Neuron (in vitro differentiated cells): ENCODE measurements at regions not wholly inside any gene's neighbourhood (a gene's known extent, or its start where the extent isn't known, plus 50 kb on each side); places are given as distances from the start of the nearest gene placed in this dataset.

Experiments used
- H2AFZ ChIP-seq: one replicate; pipeline ENCODE4 v1.6.1; 2013; ENCODE audit warnings: low read depth, mild to moderate bottlenecking, inconsistent platforms, low read length, moderate library complexity
- H3K27me3 ChIP-seq: one replicate; pipeline ENCODE4 v1.6.1; 2013; ENCODE audit warnings: low read length; ENCODE audit not compliant: insufficient read depth
- H3K36me3 ChIP-seq: one replicate; pipeline ENCODE4 v1.6.1; 2013; ENCODE audit warnings: low read length; ENCODE audit not compliant: insufficient read depth
- H3K4me1 ChIP-seq: one replicate; pipeline ENCODE4 v1.6.1; 2013; ENCODE audit warnings: low read length; ENCODE audit not compliant: insufficient read depth
- H3K4me3 ChIP-seq: 2 replicates; pipeline ENCODE4 v1.5.1; 2013; ENCODE audit warnings: mild to moderate bottlenecking, low read length, moderate library complexity
- H3K9me3 ChIP-seq: one replicate; pipeline ENCODE4 v1.6.1; 2013; ENCODE audit warnings: low read length

- no peak overlapping the region for H2AFZ ChIP-seq
- H3K36me3 ChIP-seq: no peaks in the 10 kb centered on the region
- H3K4me3 ChIP-seq: no peak overlapping the region
- no peaks in the 10 kb centered on the region for H3K9me3 ChIP-seq
- H3K4me1 ChIP-seq: no peaks in the 10 kb centered on the region
- H3K27me3 ChIP-seq: no peaks in the 10 kb centered on the region
Measured at GRCh38 chr6:81215092-81215432, 537.4 kb downstream of the TENT5A start.

GRCh38 chr6:81214414-81215091 lies 537.9 kb downstream of the TENT5A start:
- Histone ChIP-seq H3K4me1 (no peaks in the 10 kb centered on the region), H3K36me3 (no peaks in the 10 kb centered on the region), H3K27me3 (no peaks in the 10 kb centered on the region), H3K9me3 (no peaks in the 10 kb centered on the region), H3K4me3 (no peak overlapping the region), H2AFZ (no peak overlapping the region)

GRCh38 chr6:81204731-81205130 lies 547.8 kb downstream of the TENT5A start:
- no peaks in the 10 kb centered on the region for H3K4me1 ChIP-seq
- no peaks in the 10 kb centered on the region for H3K9me3 ChIP-seq
- H2AFZ ChIP-seq: no peak overlapping the region
- no peak overlapping the region for H3K4me3 ChIP-seq
- no peaks in the 10 kb centered on the region for H3K36me3 ChIP-seq
- no peaks in the 10 kb centered on the region for H3K27me3 ChIP-seq

GRCh38 chr6:81194374-81194773 lies 558.1 kb downstream of the TENT5A start:
- no peaks in the 10 kb centered on the region for H3K4me1 ChIP-seq
- no peaks in the 10 kb centered on the region for H3K27me3 ChIP-seq
- H3K36me3 ChIP-seq: no peaks in the 10 kb centered on the region
- no peak overlapping the region for H3K4me3 ChIP-seq
- no peaks in the 10 kb centered on the region for H3K9me3 ChIP-seq
- no peak overlapping the region for H2AFZ ChIP-seq

- peaks cover 3% of the 10 kb centered on the region for H3K4me1 ChIP-seq
- H2AFZ ChIP-seq: no peak overlapping the region
- no peaks in the 10 kb centered on the region for H3K27me3 ChIP-seq
- H3K4me3 ChIP-seq: no peak overlapping the region
- H3K9me3 ChIP-seq: no peaks in the 10 kb centered on the region
- no peaks in the 10 kb centered on the region for H3K36me3 ChIP-seq
Measured at GRCh38 chr6:81172056-81172740, 580.3 kb downstream of the TENT5A start.

GRCh38 chr6:81169166-81169565 lies 583.3 kb downstream of the TENT5A start:
- H3K4me3 ChIP-seq: no peak overlapping the region
- H2AFZ ChIP-seq: no peak overlapping the region
- H3K4me1 ChIP-seq: peaks cover 3% of the 10 kb centered on the region
- H3K36me3 ChIP-seq: no peaks in the 10 kb centered on the region
- no peaks in the 10 kb centered on the region for H3K27me3 ChIP-seq
- no peaks in the 10 kb centered on the region for H3K9me3 ChIP-seq

- no peak overlapping the region for H3K4me3 ChIP-seq
- no peaks in the 10 kb centered on the region for H3K27me3 ChIP-seq
- H2AFZ ChIP-seq: no peak overlapping the region
- no peaks in the 10 kb centered on the region for H3K9me3 ChIP-seq
- H3K4me1 ChIP-seq: peaks cover 3% of the 10 kb centered on the region
- H3K36me3 ChIP-seq: no peaks in the 10 kb centered on the region
Measured at GRCh38 chr6:81166770-81167169, 585.7 kb downstream of the TENT5A start.

- H3K4me1 ChIP-seq: no peaks in the 10 kb centered on the region
- no peaks in the 10 kb centered on the region for H3K9me3 ChIP-seq
- no peaks in the 10 kb centered on the region for H3K36me3 ChIP-seq
- H3K4me3 ChIP-seq: no peak overlapping the region
- no peak overlapping the region for H2AFZ ChIP-seq
- H3K27me3 ChIP-seq: no peaks in the 10 kb centered on the region
Measured at GRCh38 chr6:81158956-81159355, 593.5 kb downstream of the TENT5A start.

- H2AFZ ChIP-seq: no peak overlapping the region
- H3K27me3 ChIP-seq: no peaks in the 10 kb centered on the region
- H3K4me3 ChIP-seq: no peak overlapping the region
- H3K36me3 ChIP-seq: no peaks in the 10 kb centered on the region
- no peaks in the 10 kb centered on the region for H3K4me1 ChIP-seq
- H3K9me3 ChIP-seq: no peaks in the 10 kb centered on the region
Measured at GRCh38 chr6:81148751-81149150, 603.7 kb downstream of the TENT5A start.

GRCh38 chr6:81145506-81145905 lies 607.0 kb downstream of the TENT5A start:
- no peak overlapping the region for H2AFZ ChIP-seq
- no peaks in the 10 kb centered on the region for H3K4me1 ChIP-seq
- H3K9me3 ChIP-seq: no peaks in the 10 kb centered on the region
- no peaks in the 10 kb centered on the region for H3K36me3 ChIP-seq
- no peaks in the 10 kb centered on the region for H3K27me3 ChIP-seq
- no peak overlapping the region for H3K4me3 ChIP-seq

GRCh38 chr6:81144346-81144745 lies 608.1 kb downstream of the TENT5A start:
- H3K4me1 ChIP-seq: no peaks in the 10 kb centered on the region
- H3K9me3 ChIP-seq: no peaks in the 10 kb centered on the region
- no peak overlapping the region for H3K4me3 ChIP-seq

GRCh38 chr6:81138236-81138635 lies 614.2 kb downstream of the TENT5A start:
- H3K36me3 ChIP-seq: no peaks in the 10 kb centered on the region
- no peaks in the 10 kb centered on the region for H3K9me3 ChIP-seq
- H3K27me3 ChIP-seq: no peaks in the 10 kb centered on the region
- no peaks in the 10 kb centered on the region for H3K4me1 ChIP-seq
- no peak overlapping the region for H3K4me3 ChIP-seq
- no peak overlapping the region for H2AFZ ChIP-seq

More at GRCh38 chr6:81144346-81144745, 608.1 kb downstream of the TENT5A start:
- Histone ChIP-seq H2AFZ (no peak overlapping the region), H3K36me3 (no peaks in the 10 kb centered on the region), H3K27me3 (no peaks in the 10 kb centered on the region)

- Histone ChIP-seq H2AFZ (no peak overlapping the region), H3K4me1 (no peaks in the 10 kb centered on the region), H3K9me3 (no peaks in the 10 kb centered on the region), H3K27me3 (no peaks in the 10 kb centered on the region), H3K4me3 (no peak overlapping the region), H3K36me3 (no peaks in the 10 kb centered on the region)
Measured at GRCh38 chr6:81130969-81131368, 621.5 kb downstream of the TENT5A start.

- Histone ChIP-seq H3K36me3 (no peaks in the 10 kb centered on the region), H3K4me3 (no peak overlapping the region), H3K27me3 (no peaks in the 10 kb centered on the region), H3K9me3 (no peaks in the 10 kb centered on the region), H2AFZ (no peak overlapping the region), H3K4me1 (no peaks in the 10 kb centered on the region)
Measured at GRCh38 chr6:81130061-81130460, 622.4 kb downstream of the TENT5A start.
